K562 (cell line): ENCODE measurements at regions not wholly inside any gene's neighbourhood (a gene's known extent, or its start where the extent isn't known, plus 50 kb on each side); places are given as distances from the start of the nearest gene placed in this dataset.

Experiments
- ATAC-seq: fragments of 200-7000 bp; cut with Tn5 transposase; 3 replicates; pipeline ENCODE4 v1.9.1; 2020; ENCODE audit warnings: moderate library complexity
- BruUV-seq: library from RNA; stranded (reverse); fragments of 400-500 nt; replicated peaks from 2 replicates; lab custom pipeline; 2021; lab: Mats Ljungman, UMichigan
- CTCF ChIA-PET: fragments of 300-600 bp; formaldehyde crosslinking; extraction: SDS; loops from one replicate; lab custom pipeline; 2021; ENCODE audit warnings: low intra/inter-chr PET ratio; lab: Yijun Ruan, JAX
- POLR2A ChIA-PET: fragments of 300-600, 350-650 bp; sonication (Branson Sonifier 250); formaldehyde crosslinking; extraction: SDS; loops from one replicate; lab custom pipeline; 2021; ENCODE audit warnings: antibody characterized with exemption, inconsistent platforms; lab: Yijun Ruan, JAX
- DNase-seq, 4 experiments: peaks; one replicate each; pipeline versions ENCODE4 v3.0.0 to v3.0.0-alpha.2; 2011 to 2018; ENCODE audit warnings: low spot score in 3 of 4, mixed read lengths in 3 of 4; ENCODE audit errors: extremely low read depth in 1 of 4
- FAIRE-seq: peaks from 2 replicates; lab custom pipeline; 2011; peaks lifted over from hg19 to GRCh38; lab: Jason Lieb, UNC
- H2AFZ ChIP-seq: 2 replicates; pipeline ENCODE4 v1.6.0; 2011; ENCODE audit warnings: low read depth, low read length, control low read depth, inconsistent platforms
- H3K27ac ChIP-seq: fragments of 200-600 bp; 3 replicates; pipeline ENCODE4 v1.8.0; 2011; ENCODE audit warnings: low read depth, mild to moderate bottlenecking, control low read depth, inconsistent platforms, low read length, moderate library complexity, mixed read lengths; ENCODE audit errors: extremely low read depth
- H3K27me3 ChIP-seq, 2 experiments: fragments of 300-600 bp in 1 of 2; 2 replicates in 1 of 2; 3 replicates in 1 of 2; pipeline versions ENCODE4 v1.6.0 to v1.8.0; 2011; ENCODE audit warnings: inconsistent platforms in 2 of 2, low read length in 2 of 2, mild to moderate bottlenecking in 1 of 2, mixed read lengths in 1 of 2, moderate library complexity in 1 of 2; ENCODE audit not compliant: control insufficient read depth in 2 of 2, insufficient read depth in 2 of 2
- H3K36me3 ChIP-seq: fragments of 300-600 bp; 3 replicates; pipeline ENCODE4 v1.8.0; 2011; ENCODE audit warnings: mild to moderate bottlenecking, low read length, inconsistent platforms; ENCODE audit not compliant: control insufficient read depth, insufficient read depth
- H3K4me1 ChIP-seq, 2 experiments: fragments of 200-600 bp in 1 of 2; replicated peaks in 1 of 2; 2 replicates in 1 of 2; 3 replicates in 1 of 2; pipeline versions ENCODE4 v1.5.1 to v1.8.0; 2011; ENCODE audit warnings: inconsistent platforms in 2 of 2, low read length in 2 of 2, mild to moderate bottlenecking in 1 of 2, mixed read lengths in 1 of 2, moderate library complexity in 1 of 2; ENCODE audit not compliant: control insufficient read depth in 2 of 2, insufficient read depth in 2 of 2
- H3K4me2 ChIP-seq: 2 replicates; pipeline ENCODE4 v1.6.1; 2011; ENCODE audit warnings: low read length, control low read depth, inconsistent platforms, mixed read lengths; ENCODE audit not compliant: insufficient read depth
- H3K4me3 ChIP-seq: fragments of 200-600 bp; sonication (generic), shearing (Covaris generic); 2 replicates; pipeline ENCODE4 v1.5.1; 2016; ENCODE audit warnings: control low read depth, inconsistent platforms
- H3K79me2 ChIP-seq: fragments of 200-600 bp; 3 replicates; pipeline ENCODE4 v1.8.0; 2011; ENCODE audit warnings: low read length, inconsistent platforms; ENCODE audit not compliant: control insufficient read depth, insufficient read depth
- H3K9ac ChIP-seq, 2 experiments: 2 replicates each; pipeline versions ENCODE4 v1.6.0 to v1.6.1; 2011; ENCODE audit warnings: low read depth in 2 of 2, low read length in 2 of 2, control low read depth in 1 of 2, inconsistent platforms in 1 of 2, mild to moderate bottlenecking in 1 of 2, mixed read lengths in 1 of 2; ENCODE audit not compliant: insufficient read depth in 1 of 2
- H3K9me1 ChIP-seq: one replicate; pipeline ENCODE4 v1.6.0; 2011; ENCODE audit warnings: inconsistent platforms, mild to moderate bottlenecking, low read length, moderate library complexity; ENCODE audit not compliant: control insufficient read depth, insufficient read depth
- H3K9me3 ChIP-seq: replicated peaks from 2 replicates; pipeline ENCODE4 v1.5.1; 2011; ENCODE audit warnings: low read depth, low read length, inconsistent platforms; ENCODE audit not compliant: control insufficient read depth, insufficient read depth
- H4K20me1 ChIP-seq: replicated peaks from 2 replicates; pipeline ENCODE4 v1.6.1; 2011; ENCODE audit warnings: low read length, inconsistent platforms, mixed read lengths; ENCODE audit not compliant: control insufficient read depth, insufficient read depth
- BRD9 ChIP-seq: fragments of 450-650 bp; IDR thresholded peaks from 2 replicates; pipeline ENCODE4 v1.6.1; 2018; ENCODE audit warnings: low read depth; ENCODE audit not compliant: partially characterized antibody
- ETV5 ChIP-seq: sonication (generic); formaldehyde crosslinking; IDR thresholded peaks from 2 replicates; pipeline ENCODE4 v1.4.0; 2020; ENCODE audit warnings: low read depth, mild to moderate bottlenecking, missing genetic modification reagents
- NFIX ChIP-seq: fragments of 250-450 bp; sonication (Bioruptor Pico); IDR thresholded peaks from 2 replicates; pipeline ENCODE4 v1.4.0; 2020; ENCODE audit warnings: low read depth, mild to moderate bottlenecking, moderate library complexity
- RBM22 ChIP-seq: fragments of 200-400 bp; formaldehyde crosslinking; IDR thresholded peaks from 2 replicates; pipeline ENCODE4 v1.6.1; 2018; ENCODE audit warnings: low read length, low read depth; ENCODE audit not compliant: poor library complexity, severe bottlenecking
- ZBED1 ChIP-seq: IDR thresholded peaks from 2 replicates; pipeline ENCODE4 v1.6.1; 2014
- ZFP1 ChIP-seq: fragments of 450-650 bp; formaldehyde crosslinking; IDR thresholded peaks from 2 replicates; pipeline ENCODE4 v1.4.0; 2020; ENCODE audit warnings: mild to moderate bottlenecking, mixed read lengths
- ZNF707 ChIP-seq: fragments of 250-450 bp; sonication (Bioruptor Pico); conservative IDR thresholded peaks from 2 replicates; pipeline ENCODE4 v1.8.0; 2022; ENCODE audit warnings: inconsistent platforms, mild to moderate bottlenecking, moderate library complexity
- ZSCAN32 ChIP-seq: fragments of 450-650 bp; formaldehyde crosslinking; IDR thresholded peaks from 2 replicates; pipeline ENCODE4 v1.4.0; 2020; ENCODE audit warnings: mild to moderate bottlenecking, moderate library complexity
- WGBS: fragments of 100-300 bp; shearing (Covaris generic); methylation state at CpG from one replicate; pipeline ENCODE4 v1.1.6; 2016; ENCODE audit warnings: low coverage, mixed read lengths; ENCODE audit not compliant: insufficient coverage; ENCODE audit errors: missing lambda C conversion rate; 5-methylcytosine and 5-hydroxymethylcytosine counted together
- in situ Hi-C: fragments of 300-500 bp; cut with MboI; formaldehyde crosslinking; loops from 4 replicates; pipeline ENCODE4 v1.15.0; 2018; ENCODE audit warnings: inconsistent platforms, mixed read lengths
- intact Hi-C: fragments of 100-400 bp; cut with micrococcal nuclease; formaldehyde crosslinking; loops from 2 replicates; pipeline ENCODE4 v1.14.2; 2022
- TF ChIP-seq, protein P1 (sequence below): fragments of 450-650 bp; IDR thresholded peaks from 2 replicates; pipeline ENCODE4 v1.6.1; 2016; ENCODE audit warnings: borderline replicate concordance

DNA sequence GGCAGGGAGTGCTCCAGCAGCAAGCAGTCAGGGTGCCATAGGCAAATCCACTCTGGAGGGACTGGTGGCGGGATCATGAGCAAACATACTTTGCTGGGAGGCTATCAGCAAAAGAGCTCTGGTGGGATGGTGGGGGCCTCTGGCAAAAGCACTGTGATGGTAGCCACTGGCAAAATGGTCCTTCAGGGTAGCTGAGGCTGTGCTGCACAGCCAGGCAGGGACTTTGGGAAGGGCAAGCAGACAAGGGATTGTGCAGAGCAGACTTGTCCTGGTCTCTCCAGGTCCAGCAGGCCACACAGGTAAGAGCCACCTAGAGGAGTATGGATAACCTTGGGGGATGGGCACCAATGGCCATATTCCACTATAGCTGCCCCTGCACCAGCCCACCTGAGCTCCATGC is 129.4 kb upstream of the OTOS start:
- Histone ChIP-seq H3K9me3 (no peaks in the 10 kb centered on the region), H3K9me1 (no peaks in the 10 kb centered on the region), H3K4me1 (no peaks in the 10 kb centered on the region), H4K20me1 (no peaks in the 10 kb centered on the region), H3K27me3 (no peaks in the 10 kb centered on the region; a peak in 1 of 5 replicates), H3K79me2 (no peaks in the 10 kb centered on the region), H3K27ac (no peak overlapping the region), H2AFZ (no peak overlapping the region), H3K9ac (no peak overlapping the region), H3K4me3 (no peak overlapping the region), H3K36me3 (no peaks in the 10 kb centered on the region), H3K4me2 (no peak overlapping the region)
- TF ChIP-seq RBM22, result no peak
- TF ChIP-seq ZNF707, result no peak
- TF ChIP-seq, protein P1, sequence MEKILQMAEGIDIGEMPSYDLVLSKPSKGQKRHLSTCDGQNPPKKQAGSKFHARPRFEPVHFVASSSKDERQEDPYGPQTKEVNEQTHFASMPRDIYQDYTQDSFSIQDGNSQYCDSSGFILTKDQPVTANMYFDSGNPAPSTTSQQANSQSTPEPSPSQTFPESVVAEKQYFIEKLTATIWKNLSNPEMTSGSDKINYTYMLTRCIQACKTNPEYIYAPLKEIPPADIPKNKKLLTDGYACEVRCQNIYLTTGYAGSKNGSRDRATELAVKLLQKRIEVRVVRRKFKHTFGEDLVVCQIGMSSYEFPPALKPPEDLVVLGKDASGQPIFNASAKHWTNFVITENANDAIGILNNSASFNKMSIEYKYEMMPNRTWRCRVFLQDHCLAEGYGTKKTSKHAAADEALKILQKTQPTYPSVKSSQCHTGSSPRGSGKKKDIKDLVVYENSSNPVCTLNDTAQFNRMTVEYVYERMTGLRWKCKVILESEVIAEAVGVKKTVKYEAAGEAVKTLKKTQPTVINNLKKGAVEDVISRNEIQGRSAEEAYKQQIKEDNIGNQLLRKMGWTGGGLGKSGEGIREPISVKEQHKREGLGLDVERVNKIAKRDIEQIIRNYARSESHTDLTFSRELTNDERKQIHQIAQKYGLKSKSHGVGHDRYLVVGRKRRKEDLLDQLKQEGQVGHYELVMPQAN, result no peak
- TF ChIP-seq NFIX, result no peak
- no peak for TF ChIP-seq ZFP1 (CRISPR knock-in tag)
- no peak for TF ChIP-seq ETV5
- TF ChIP-seq BRD9, result no peak
- TF ChIP-seq ZBED1, result no peak
- TF ChIP-seq ZSCAN32 (CRISPR knock-in tag), result no peak
- intact Hi-C loops, result no loop called here
- FAIRE-seq (no peak), ATAC-seq (no peak), DNase-seq (no peak)
- no TSS peak for BruUV-seq
- ChIA-PET POLR2A (no interaction called here), CTCF (no interaction called here)
- 0% methylated on average over 1 of the region's 1 CpG for WGBS
- in situ Hi-C loops, result no loop called here
